ENCODE measurements at regions not wholly inside any gene's neighbourhood (a gene's known extent, or its start where the extent isn't known, plus 50 kb on each side); places are given as distances from the start of the nearest gene placed in this dataset.
"Not testable (repeated sequence)": the region's sequence is repeated elsewhere in the genome, so short reads cannot be mapped to it uniquely, and the experiment has no call there.

GRCh38 chr1:229920683-229921082 lies 146.4 kb upstream of the GALNT2 start:
- DNase-seq (ENCODE audit: low spot score) = no peak

- no peak for DNase-seq (ENCODE audit: low spot score)
Observed at GRCh38 chr1:229922249-229922648, 144.8 kb upstream of the GALNT2 start.

GRCh38 chr1:229924639-229925038 lies 142.4 kb upstream of the GALNT2 start:
- no peak for DNase-seq (ENCODE audit: low spot score)

- no peak for DNase-seq (ENCODE audit: low spot score)
Observed at GRCh38 chr1:229928767-229929166, 138.3 kb upstream of the GALNT2 start.

GRCh38 chr1:229931751-229932150 lies 135.3 kb upstream of the GALNT2 start:
- DNase-seq (ENCODE audit: low spot score) = not testable (repeated sequence)

- not testable (repeated sequence) for DNase-seq (ENCODE audit: low spot score)
Observed at GRCh38 chr1:229935157-229935556, 131.9 kb upstream of the GALNT2 start.

GRCh38 chr1:229938551-229938950 lies 128.5 kb upstream of the GALNT2 start:
- DNase-seq (ENCODE audit: low spot score) = no peak

- no peak for DNase-seq (ENCODE audit: low spot score)
Observed at GRCh38 chr1:229940684-229941083, 126.4 kb upstream of the GALNT2 start.

GRCh38 chr1:229941160-229941559 lies 125.9 kb upstream of the GALNT2 start:
- DNase-seq (ENCODE audit: low spot score) = no peak

- no peak for DNase-seq (ENCODE audit: low spot score)
Observed at GRCh38 chr1:229941831-229942230, 125.2 kb upstream of the GALNT2 start.

GRCh38 chr1:229942501-229942900 lies 124.5 kb upstream of the GALNT2 start:
- no peak for DNase-seq (ENCODE audit: low spot score)

DNA sequence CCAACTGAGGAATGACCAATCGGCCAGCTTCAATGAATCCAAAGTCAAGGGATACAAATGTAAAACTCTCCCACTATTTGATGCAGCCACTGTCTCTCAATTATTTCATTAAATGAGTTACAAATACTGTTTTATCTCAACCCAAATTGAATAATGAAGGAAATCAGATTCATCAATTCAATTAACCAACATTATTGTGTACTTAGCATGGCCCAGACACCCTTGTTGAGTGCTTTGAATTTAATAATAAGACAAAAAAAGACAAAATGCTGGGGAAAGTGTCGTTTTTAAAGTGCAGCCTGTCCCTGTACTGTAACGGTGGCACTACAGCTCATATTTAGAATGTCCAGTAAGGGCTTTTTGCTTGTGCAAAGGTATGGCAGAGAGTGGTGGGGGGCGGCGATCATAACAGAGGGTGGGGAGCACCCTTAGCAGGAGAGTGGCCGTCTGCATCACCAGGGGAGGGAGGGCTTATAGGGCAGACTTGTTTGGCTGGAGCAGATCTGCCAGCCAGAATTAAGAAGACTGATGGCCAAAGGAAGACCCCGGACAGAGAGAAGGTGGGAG lies 123.8 kb upstream of the GALNT2 start:
- DNase-seq (ENCODE audit: low spot score) = no peak

DNA sequence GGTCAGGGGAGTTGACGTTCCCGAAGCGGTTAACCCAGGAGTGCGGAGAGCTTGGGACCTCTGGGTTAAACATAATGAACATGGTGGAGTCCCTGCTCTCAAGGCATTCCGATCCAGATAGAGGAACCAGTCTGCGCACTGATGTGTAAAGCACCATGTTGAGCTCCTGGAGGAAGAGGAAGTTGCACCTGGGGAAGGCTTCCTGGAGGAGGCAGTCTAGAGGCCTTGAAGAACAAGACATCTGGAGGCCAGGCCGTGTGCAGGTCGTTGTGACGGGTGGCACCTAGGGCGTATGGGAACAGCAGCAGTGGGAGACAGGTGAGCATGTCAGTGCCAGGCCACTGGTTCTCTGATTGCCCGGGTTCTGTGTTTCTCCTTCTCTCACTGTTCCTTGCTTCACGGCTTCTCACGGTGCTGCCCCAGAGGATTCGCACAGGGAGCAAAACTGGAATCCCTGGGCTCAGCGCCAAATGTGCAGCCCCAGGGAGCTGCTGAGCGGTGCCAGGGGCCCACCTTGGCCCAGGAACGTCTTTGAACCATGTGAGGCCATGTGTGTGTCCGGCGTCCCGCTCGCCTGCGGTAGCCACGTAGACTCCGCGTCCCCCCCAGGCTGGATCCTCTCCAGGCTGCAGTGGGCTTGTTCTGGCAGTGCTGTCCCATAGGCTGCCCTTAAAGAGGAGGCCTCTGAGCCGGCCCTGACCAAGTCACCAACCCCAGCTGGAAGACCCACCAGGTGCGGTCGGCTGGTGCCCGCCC lies 122.9 kb upstream of the GALNT2 start:
- DNase-seq (ENCODE audit: low spot score) = no peak

DNA sequence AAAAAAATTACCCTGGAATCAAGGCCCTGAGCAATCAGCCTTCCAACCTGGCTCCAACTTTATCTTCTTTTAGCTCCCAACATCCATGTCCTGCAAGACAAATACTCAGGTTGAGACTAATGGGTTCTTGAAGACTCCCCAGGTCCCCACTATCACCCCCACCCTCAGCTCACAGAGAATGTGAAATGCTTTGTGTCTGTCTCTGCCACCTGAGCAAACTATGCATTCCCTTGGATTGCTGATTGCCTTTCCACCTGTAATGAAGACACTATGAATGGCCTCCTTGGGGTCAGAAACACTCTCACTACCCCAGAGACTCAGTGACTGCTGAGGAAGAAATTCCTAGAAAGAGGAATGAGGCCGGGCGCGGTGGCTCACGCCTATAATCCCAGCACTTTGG lies 121.2 kb upstream of the GALNT2 start:
- DNase-seq (ENCODE audit: low spot score) = no peak

DNA sequence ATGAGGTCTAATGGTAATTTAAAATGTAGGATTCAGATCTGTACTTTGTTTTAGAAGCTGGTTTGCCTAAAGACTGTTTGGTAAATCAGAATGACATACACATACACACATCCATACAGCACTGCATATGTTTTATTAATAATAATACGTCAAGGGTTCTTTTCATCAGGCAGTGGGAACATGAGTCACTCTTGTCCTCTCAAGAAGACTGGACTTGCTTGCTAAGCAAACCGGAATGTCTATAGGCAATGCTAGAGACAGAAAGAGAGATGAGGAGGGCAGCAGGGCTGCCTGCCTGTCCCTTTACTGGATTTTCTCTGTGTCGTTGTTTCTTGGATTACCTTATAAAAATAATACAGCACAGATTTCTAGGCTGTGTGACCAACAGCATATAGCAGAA lies 119.1 kb upstream of the GALNT2 start:
- DNase-seq (ENCODE audit: low spot score) = no peak

DNA sequence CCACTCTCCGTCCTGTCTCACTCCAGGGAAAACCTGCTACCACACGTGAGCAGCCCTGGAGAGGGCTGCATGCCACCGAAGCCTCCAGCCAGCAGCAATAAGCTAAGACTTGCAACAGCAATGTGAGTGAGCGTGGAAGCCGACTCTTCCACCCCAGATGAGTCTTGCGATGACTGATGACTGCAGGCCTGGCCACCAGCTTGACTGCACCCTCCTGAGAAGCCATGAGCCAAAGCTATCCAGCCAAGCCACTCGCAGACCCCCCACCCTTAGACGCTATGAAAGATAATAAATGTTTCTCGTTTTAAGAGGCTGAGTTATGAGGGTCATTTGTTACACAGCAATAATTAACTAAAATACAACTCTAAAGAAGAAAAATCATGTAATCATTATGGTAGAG lies 118.6 kb upstream of the GALNT2 start:
- DNase-seq (ENCODE audit: low spot score) = no peak

GRCh38 chr1:229949500-229949899 lies 117.5 kb upstream of the GALNT2 start:
- DNase-seq (ENCODE audit: low spot score) = no peak

DNA sequence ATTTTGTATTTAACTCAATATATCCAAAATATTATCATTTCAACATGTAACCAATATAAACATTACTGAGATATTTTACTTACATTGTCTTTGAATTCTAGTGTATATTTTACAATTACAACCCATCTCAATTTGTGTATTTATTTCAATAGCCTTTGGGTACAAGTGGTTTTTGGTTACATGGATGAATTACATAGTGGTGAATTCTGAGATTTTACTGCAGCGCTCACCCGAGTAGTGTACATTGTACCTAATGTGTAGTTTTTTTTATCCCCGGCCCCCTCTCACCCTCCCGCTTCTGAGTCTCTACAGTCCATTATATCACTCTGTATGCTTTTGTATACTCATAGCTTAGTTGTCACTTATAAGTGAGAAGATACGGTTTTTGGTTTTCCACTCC lies 117.0 kb upstream of the GALNT2 start:
- DNase-seq (ENCODE audit: low spot score) = no peak

- DNase-seq (ENCODE audit: low spot score) = no peak
Observed at GRCh38 chr1:229950908-229951307, 116.1 kb upstream of the GALNT2 start.

- no peak for DNase-seq (ENCODE audit: low spot score)
Observed at GRCh38 chr1:229951856-229952534, 115.0 kb upstream of the GALNT2 start.

DNA sequence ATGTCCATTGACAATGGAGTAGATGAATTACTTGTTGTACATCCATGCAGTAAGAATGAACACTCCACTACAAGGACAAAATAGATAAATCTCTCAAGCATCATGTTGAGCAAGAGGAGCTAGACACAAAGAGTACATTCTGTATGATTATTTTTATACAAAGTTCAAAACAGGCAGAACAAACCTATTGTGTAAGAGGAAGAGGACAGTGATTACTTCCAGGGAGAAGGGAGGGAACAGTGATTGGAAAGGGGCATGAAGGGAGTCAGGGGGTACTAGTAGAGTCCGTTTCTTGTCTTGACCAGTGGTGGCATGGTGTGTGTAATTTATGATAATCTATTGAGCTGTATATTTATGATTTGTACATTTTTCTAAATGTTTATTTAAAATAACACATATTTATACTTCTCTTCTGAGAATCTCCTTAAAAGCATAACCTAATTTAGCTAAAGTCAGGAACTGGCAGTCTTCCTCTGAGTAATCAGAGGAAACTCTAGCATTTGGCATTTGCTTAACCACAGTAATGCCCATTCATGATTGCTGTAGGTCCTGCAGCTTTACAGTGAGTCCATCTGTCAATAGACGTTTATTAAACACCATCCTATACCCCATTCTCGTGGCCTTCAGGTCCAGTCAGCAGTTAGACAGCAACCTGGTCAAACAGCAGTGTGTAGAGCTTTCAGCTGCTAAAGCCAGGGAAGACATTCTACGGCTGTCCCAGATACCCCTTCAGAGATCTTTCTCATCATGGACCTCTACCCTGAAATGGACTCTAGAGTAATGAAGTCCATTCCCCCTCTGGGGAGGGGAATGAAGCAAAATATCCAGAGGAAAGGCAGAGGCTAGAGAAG lies 114.1 kb upstream of the GALNT2 start:
- DNase-seq (ENCODE audit: low spot score) = no peak

- DNase-seq (ENCODE audit: low spot score) = no peak
Observed at GRCh38 chr1:229953736-229954326, 113.2 kb upstream of the GALNT2 start.
